RWPE1 (cell line): ENCODE measurements at regions not wholly inside any gene's neighbourhood (a gene's known extent, or its start where the extent isn't known, plus 50 kb on each side); places are given as distances from the start of the nearest gene placed in this dataset.

Experiments used
- CTCF ChIA-PET: fragments of 350-600 bp; sonication (Branson Sonifier 250); formaldehyde crosslinking; extraction: SDS; loops from one replicate; lab custom pipeline; 2021; lab: Yijun Ruan, JAX
- POLR2A ChIA-PET: fragments of 400-600 bp; formaldehyde crosslinking; extraction: SDS; loops from one replicate; lab custom pipeline; 2020; ENCODE audit warnings: antibody characterized with exemption; ENCODE audit not compliant: low non-redundant PET; lab: Yijun Ruan, JAX
- DNase-seq: peaks from one replicate; pipeline ENCODE4 v3.0.0; 2012; ENCODE audit warnings: low spot score
- H3K27ac ChIP-seq: fragments of 450-650 bp; 2 replicates; pipeline ENCODE4 v1.5.1; 2017
- TF ChIP-seq, protein P1 (sequence below): fragments of 450-650 bp; conservative IDR thresholded peaks from 2 replicates; pipeline ENCODE4 v1.5.1; 2017; ENCODE audit warnings: low read depth, mild to moderate bottlenecking

DNA sequence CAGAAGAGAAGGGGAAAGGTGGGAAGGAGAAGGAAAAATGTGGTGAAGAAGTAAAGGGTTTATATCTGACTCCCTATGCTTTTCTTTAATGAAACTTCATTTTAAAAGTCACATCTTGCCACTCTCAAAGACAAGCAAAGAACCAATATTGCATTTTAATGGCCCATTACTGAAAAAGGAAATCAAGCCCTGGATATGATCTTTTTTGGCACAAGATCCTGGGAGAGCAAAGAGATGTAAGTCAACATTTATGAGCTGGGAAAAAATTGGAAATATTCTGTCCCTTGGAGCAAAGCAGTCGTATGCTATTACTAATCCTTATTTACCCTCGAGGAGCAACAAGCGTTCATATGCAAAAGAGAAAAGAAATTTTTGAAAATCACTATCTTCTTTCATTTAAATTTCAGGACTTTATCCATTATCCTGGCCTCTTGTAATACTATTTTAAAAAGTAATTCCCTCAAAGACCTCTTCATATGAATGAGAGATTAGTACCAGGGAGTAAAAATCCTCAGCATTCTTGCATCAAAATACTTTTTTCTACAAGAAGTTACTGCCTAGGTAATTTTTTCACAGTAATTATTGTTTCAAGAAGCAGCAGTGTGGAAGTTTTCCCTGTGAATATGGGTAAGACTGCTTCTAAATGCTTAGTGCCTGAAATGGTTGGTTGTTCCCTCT, 435.3 kb upstream of the PDZRN3 start:
- POLR2A ChIA-PET: no interaction called here
- TF ChIP-seq, protein P1, sequence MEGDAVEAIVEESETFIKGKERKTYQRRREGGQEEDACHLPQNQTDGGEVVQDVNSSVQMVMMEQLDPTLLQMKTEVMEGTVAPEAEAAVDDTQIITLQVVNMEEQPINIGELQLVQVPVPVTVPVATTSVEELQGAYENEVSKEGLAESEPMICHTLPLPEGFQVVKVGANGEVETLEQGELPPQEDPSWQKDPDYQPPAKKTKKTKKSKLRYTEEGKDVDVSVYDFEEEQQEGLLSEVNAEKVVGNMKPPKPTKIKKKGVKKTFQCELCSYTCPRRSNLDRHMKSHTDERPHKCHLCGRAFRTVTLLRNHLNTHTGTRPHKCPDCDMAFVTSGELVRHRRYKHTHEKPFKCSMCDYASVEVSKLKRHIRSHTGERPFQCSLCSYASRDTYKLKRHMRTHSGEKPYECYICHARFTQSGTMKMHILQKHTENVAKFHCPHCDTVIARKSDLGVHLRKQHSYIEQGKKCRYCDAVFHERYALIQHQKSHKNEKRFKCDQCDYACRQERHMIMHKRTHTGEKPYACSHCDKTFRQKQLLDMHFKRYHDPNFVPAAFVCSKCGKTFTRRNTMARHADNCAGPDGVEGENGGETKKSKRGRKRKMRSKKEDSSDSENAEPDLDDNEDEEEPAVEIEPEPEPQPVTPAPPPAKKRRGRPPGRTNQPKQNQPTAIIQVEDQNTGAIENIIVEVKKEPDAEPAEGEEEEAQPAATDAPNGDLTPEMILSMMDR: no peak
- CTCF ChIA-PET: interaction anchor here (0.6 to 0.8 kb wide), 2 partner anchors 264 to 887 kb away, joined by 3 read pairs; no protein-coding TSS in a partner anchor
- H3K27ac ChIP-seq: no peak overlapping the region
- DNase-seq: no peak

DNA sequence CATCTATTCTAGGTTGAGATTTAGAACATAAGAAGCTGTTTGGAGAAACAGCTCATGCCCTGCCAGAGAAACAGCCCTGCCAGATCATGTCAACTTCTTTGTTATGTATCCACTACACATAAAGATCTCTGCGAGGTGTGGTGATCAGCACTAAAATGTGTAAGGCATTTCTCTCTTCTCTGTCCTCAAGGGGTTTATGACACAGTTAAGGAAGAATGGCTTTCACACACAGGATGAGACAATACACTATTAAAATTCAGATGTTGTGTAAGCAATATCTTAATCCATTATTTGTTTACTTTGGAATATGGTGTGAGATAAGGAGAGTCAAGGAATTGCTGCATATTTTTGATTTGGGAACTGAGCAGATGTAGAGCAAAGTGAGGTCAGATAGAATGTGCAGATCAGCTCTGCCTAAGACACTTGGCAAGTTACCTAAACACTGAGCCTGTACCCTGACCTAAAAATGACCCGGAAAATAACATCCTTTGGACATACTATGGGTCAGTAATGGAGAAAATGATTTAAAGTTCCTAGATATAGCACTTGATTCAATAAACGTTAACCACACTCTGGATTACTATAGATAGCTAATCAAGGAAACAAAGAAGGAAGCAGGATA, 434.7 kb upstream of the PDZRN3 start:
- DNase-seq: no peak
- ChIA-PET CTCF (interaction anchor here (0.6 to 0.8 kb wide), 2 partner anchors 264 to 886 kb away, joined by 3 read pairs; no protein-coding TSS in a partner anchor), POLR2A (no interaction called here)
- TF ChIP-seq, protein P1: no peak
- no peak overlapping the region for H3K27ac ChIP-seq

DNA sequence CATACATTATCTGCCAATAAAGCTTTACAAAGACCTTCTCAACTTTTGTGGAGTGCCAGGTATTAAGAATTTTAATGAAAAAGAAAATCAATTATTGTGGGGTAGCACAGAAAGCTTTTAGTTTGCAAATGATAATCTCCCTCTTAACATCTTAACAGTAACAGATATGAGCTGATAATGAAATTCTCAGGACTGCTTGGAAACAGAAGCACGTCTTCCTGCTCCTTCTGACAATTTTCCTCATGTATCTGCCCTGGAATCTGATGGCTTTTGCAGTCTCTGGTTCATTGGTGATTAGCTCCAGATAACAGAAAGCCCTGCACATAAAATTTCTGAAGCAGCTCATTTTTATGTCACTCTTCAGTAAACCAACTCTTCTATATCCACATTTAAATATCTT, 432.4 kb upstream of the PDZRN3 start:
- CTCF ChIA-PET: no interaction called here
- H3K27ac ChIP-seq: no peak overlapping the region
- POLR2A ChIA-PET: no interaction called here
- no peak for DNase-seq
- TF ChIP-seq, protein P1: no peak

DNA sequence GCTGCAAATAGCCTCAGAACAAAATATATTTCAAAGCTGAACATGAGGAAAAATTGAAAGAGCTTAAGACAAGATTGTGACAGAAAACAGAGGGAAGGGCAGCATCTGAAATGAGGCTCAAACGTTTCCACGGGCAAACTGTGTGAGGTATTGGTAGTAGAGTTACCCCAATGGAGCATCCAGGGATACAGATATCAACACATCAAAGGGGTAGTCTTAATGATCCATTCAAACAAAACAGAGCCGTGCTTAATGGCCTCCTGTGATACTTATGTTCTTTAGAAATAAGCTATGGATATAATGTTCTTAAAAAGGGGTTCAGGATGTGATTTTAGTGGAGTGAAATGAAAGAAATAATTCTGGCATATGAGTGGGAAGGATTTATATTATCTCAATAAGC, 430.3 kb upstream of the PDZRN3 start:
- H3K27ac ChIP-seq: no peak overlapping the region
- CTCF ChIA-PET: no interaction called here
- no peak for DNase-seq
- TF ChIP-seq, protein P1: no peak
- POLR2A ChIA-PET: no interaction called here

DNA sequence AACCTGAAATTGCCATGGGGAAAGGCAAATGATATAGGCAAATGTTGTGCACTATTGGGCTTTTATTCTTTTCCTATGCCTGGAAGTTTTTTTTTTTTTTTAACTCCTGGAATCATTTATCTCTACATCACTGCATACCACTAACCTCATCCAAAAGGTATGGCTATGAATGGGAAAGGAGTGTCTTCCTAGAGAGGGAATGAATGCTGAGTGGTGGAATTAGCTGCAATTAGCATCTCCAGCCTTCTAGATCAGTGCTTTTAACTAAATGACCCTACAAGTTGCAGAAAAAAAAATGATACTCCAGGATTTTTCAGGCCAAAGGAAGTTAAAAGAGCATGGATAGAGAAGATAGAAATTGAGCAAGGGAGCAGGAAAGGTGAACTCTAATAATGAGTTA, 429.8 kb upstream of the PDZRN3 start:
- no peak for DNase-seq
- H3K27ac ChIP-seq: no peak overlapping the region
- ChIA-PET CTCF (interaction anchor here (0.7 kb wide), 1 partner anchor 155 kb away, joined by 3 read pairs; no protein-coding TSS in a partner anchor), POLR2A (no interaction called here)
- TF ChIP-seq, protein P1: no peak

DNA sequence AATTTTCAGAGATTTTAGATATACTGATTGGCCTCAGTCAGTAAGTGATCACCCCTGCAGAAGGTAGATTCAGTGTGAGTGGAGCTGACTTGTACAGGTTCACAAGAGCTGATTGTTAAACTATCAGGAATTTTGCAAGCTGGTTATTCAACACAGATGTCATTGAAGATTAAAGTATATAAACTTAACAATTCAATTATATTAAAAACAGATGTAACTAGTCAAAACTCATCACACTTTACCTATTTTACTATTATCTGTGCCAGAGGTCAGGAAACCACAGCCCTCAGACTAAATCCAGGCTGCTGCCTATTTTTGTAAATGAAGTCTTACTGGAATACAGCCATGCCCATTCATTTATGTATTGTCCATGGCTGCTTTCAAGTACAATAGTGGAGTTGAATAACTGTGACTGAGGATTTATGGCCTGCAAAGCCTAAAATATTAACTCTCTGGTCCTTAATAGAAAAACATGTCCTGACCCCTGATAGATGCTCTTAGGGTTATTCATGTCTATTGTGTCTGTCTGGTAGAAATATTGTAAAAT, 429.3 kb upstream of the PDZRN3 start:
- ChIA-PET POLR2A (no interaction called here), CTCF (interaction anchor here (0.7 kb wide), 1 partner anchor 155 kb away, joined by 3 read pairs; no protein-coding TSS in a partner anchor)
- no peak overlapping the region for H3K27ac ChIP-seq
- DNase-seq: no peak
- TF ChIP-seq, protein P1: no peak
